ENCODE measurements at regions not wholly inside any gene's neighbourhood (a gene's known extent, or its start where the extent isn't known, plus 50 kb on each side); places are given as distances from the start of the nearest gene placed in this dataset.

DNA sequence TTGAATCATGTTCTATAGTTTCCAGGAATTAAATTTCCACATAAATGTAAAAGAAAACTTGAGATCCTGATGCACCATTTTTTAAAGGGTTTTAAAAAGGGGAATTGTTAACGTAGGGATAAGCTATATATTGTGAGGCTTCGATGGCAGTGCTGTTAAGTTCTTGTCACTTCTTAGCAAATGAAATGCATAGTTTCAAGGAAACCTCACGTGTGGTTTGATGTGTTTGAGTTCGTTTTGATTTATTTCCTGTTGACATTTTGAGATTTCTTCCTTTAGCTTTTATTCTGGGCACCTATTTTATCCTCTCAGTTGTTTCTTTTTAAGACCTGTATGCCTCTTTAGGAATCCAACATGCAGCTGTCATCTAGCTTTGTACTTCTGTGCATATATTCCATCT is 301.0 kb downstream of the DOCK8 start:
- no peak for DNase-seq
- Histone ChIP-seq H3K27me3 (ENCODE audit: control insufficient read depth, insufficient read depth, low read length) (no peaks in the 10 kb centered on the region), H3K36me3 (replicated peaks; ENCODE audit: control insufficient read depth, insufficient read depth, low read length) (no peaks in the 10 kb centered on the region), H3K4me3 (ENCODE audit: insufficient read depth, low read depth, low read length) (no peak overlapping the region)

GRCh38 chr9:517993-518392 is 303.3 kb downstream of the DOCK8 start:
- DNase-seq, result no peak
- Histone ChIP-seq H3K4me3 (ENCODE audit: insufficient read depth, low read depth, low read length) (no peak overlapping the region), H3K36me3 (replicated peaks; ENCODE audit: control insufficient read depth, insufficient read depth, low read length) (no peaks in the 10 kb centered on the region), H3K27me3 (ENCODE audit: control insufficient read depth, insufficient read depth, low read length) (no peaks in the 10 kb centered on the region)

GRCh38 chr9:518540-518939 is 303.9 kb downstream of the DOCK8 start:
- H3K27me3 ChIP-seq (ENCODE audit: control insufficient read depth, insufficient read depth, low read length), result no peaks in the 10 kb centered on the region
- no peak for DNase-seq
- no peaks in the 10 kb centered on the region for H3K36me3 ChIP-seq (replicated peaks; ENCODE audit: control insufficient read depth, insufficient read depth, low read length)
- H3K4me3 ChIP-seq (ENCODE audit: insufficient read depth, low read depth, low read length), result no peak overlapping the region

DNA sequence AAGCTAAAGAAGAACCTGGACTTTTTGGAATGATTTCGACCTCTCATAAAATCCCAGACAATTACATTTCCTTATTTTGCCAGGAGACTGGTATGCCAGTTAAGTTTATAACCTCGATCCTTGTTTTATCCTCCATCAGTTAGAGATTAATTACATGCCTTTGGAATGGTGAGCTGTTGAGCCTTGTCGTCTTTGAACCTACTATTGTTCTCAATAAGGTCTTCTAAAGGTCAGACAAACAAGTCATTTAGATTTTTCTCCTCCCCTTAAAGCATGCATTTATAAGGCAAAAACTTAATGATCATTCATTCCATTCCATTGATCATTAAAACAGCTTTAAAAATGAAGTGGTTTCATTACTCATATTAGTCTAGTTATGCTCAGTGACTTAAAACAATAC is 304.9 kb downstream of the DOCK8 start:
- H3K4me3 ChIP-seq (ENCODE audit: insufficient read depth, low read depth, low read length), result no peak overlapping the region
- no peaks in the 10 kb centered on the region for H3K27me3 ChIP-seq (ENCODE audit: control insufficient read depth, insufficient read depth, low read length)
- H3K36me3 ChIP-seq (replicated peaks; ENCODE audit: control insufficient read depth, insufficient read depth, low read length), result no peaks in the 10 kb centered on the region
- no peak for DNase-seq

GRCh38 chr9:520302-520701 is 305.6 kb downstream of the DOCK8 start:
- no peak for DNase-seq
- Histone ChIP-seq H3K4me3 (ENCODE audit: insufficient read depth, low read depth, low read length) (no peak overlapping the region), H3K27me3 (ENCODE audit: control insufficient read depth, insufficient read depth, low read length) (no peaks in the 10 kb centered on the region), H3K36me3 (replicated peaks; ENCODE audit: control insufficient read depth, insufficient read depth, low read length) (no peaks in the 10 kb centered on the region)

DNA sequence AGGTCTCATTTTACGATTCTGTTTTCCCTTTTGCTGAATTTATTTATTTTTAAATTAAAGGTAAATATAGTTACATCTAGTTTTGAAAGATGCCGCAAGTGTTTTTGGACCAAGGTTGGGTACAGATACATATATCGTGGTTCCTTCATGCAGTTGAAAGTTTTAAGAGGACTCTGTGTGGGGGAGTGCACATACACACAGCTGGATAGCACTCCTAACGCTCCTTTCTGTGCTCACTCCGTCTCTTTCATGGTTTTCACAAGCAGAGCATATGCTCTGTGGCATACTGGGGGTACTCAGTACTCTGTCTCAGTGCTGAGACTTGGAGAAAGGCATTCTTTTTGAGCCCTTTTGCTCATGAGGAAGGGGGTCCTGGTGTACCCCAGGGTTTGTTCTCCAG is 307.5 kb downstream of the DOCK8 start:
- no peak for DNase-seq
- H3K4me3 ChIP-seq (ENCODE audit: insufficient read depth, low read depth, low read length), result no peak overlapping the region
- no peaks in the 10 kb centered on the region for H3K27me3 ChIP-seq (ENCODE audit: control insufficient read depth, insufficient read depth, low read length)
- H3K36me3 ChIP-seq (replicated peaks; ENCODE audit: control insufficient read depth, insufficient read depth, low read length), result no peaks in the 10 kb centered on the region

DNA sequence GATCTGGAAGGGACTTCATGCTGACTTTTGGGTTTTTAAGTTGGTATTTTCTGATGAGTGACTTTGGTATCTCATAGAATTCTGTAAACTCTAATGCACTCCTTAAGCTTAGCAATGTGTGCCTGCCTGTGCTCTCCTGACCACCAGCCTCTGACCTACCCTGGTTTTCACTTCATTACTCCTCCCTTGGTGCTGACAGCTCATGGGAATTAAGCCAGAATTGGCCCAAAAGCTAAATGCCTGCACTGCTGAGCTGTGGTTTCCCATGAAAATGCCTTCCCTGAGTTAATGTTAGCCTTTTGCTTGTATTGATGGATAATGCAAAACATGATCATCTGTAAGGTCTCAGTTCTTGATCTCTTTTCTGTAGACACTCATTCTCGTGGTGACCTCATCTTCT is 308.0 kb downstream of the DOCK8 start:
- no peaks in the 10 kb centered on the region for H3K36me3 ChIP-seq (replicated peaks; ENCODE audit: control insufficient read depth, insufficient read depth, low read length)
- no peak for DNase-seq
- H3K4me3 ChIP-seq (ENCODE audit: insufficient read depth, low read depth, low read length), result no peak overlapping the region
- no peaks in the 10 kb centered on the region for H3K27me3 ChIP-seq (ENCODE audit: control insufficient read depth, insufficient read depth, low read length)

DNA sequence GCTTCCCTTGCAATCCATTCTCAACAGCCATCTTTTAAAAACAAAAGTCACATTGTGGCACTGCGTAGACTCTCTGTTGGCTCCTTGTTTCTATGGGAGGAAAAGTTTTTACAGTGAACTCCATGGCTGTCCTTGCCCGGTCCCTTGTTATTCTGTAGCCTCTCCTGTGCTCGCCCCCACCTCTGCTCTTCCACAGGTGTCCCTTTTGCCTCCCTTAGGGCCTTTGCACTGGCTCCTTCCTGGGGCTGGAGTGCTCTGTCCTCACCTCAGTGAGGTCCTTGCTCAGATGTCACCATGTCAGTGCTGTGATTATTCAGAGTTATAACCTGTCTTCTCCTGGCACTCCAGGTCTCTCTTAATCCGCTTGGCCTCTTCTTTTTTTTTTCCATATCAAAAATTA is 308.8 kb downstream of the DOCK8 start:
- no peak for DNase-seq
- no peak overlapping the region for H3K4me3 ChIP-seq (ENCODE audit: insufficient read depth, low read depth, low read length)
- no peaks in the 10 kb centered on the region for H3K27me3 ChIP-seq (ENCODE audit: control insufficient read depth, insufficient read depth, low read length)
- no peaks in the 10 kb centered on the region for H3K36me3 ChIP-seq (replicated peaks; ENCODE audit: control insufficient read depth, insufficient read depth, low read length)

- H3K4me3 ChIP-seq (ENCODE audit: insufficient read depth, low read depth, low read length), result no peak overlapping the region
- H3K36me3 ChIP-seq (replicated peaks; ENCODE audit: control insufficient read depth, insufficient read depth, low read length), result no peaks in the 10 kb centered on the region
- H3K27me3 ChIP-seq (ENCODE audit: control insufficient read depth, insufficient read depth, low read length), result no peaks in the 10 kb centered on the region
- no peak for DNase-seq
Measured at GRCh38 chr9:524008-524407, 309.3 kb downstream of the DOCK8 start.

- Histone ChIP-seq H3K4me3 (ENCODE audit: insufficient read depth, low read depth, low read length) (no peak overlapping the region), H3K36me3 (replicated peaks; ENCODE audit: control insufficient read depth, insufficient read depth, low read length) (no peaks in the 10 kb centered on the region), H3K27me3 (ENCODE audit: control insufficient read depth, insufficient read depth, low read length) (no peaks in the 10 kb centered on the region)
- no peak for DNase-seq
Measured at GRCh38 chr9:526904-527591, 312.4 kb downstream of the DOCK8 start.

DNA sequence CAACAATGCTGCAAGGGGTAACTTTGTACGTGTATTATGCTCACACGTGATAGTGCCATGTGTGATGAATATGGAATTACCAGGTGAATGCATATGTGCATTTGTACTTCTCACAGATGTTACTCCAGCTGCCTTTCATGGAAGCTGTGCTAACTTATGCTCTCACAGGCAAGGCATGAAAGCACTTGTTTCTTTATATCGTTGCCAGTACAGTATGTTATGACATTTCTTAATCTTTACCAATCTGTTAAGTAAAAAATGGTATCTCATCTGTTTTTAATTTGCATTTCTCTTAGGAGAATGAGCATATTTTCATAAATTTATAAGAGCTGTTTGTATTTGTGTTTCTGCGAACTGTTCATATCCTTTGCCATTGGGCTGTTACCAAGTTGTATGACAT is 311.8 kb upstream of the DMRT1 start:
- Histone ChIP-seq H3K4me3 (ENCODE audit: insufficient read depth, low read depth, low read length) (no peak overlapping the region), H3K27me3 (ENCODE audit: control insufficient read depth, insufficient read depth, low read length) (no peaks in the 10 kb centered on the region), H3K36me3 (replicated peaks; ENCODE audit: control insufficient read depth, insufficient read depth, low read length) (no peaks in the 10 kb centered on the region)
- DNase-seq, result no peak

DNA sequence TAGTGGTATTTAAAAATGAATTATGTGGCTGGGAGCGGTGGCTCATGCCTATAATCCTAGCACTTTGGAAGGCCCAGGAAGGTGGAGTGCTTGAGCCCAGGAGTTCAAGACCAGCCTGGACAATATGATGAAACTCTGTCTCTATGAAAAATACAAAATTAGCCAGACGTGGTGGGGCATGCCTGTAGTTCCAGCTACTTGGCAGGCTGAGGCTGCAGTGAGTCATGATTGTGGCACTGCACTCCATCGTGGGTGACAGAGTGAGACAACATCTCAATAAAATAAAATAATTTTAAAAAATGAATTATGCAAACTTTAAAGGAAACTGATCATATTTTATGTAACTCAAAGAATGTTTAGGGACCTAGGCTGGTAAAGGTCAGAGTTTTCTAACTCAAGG is 310.8 kb upstream of the DMRT1 start:
- no peak overlapping the region for H3K4me3 ChIP-seq (ENCODE audit: insufficient read depth, low read depth, low read length)
- no peak for DNase-seq
- H3K36me3 ChIP-seq (replicated peaks; ENCODE audit: control insufficient read depth, insufficient read depth, low read length), result no peaks in the 10 kb centered on the region
- no peaks in the 10 kb centered on the region for H3K27me3 ChIP-seq (ENCODE audit: control insufficient read depth, insufficient read depth, low read length)

DNA sequence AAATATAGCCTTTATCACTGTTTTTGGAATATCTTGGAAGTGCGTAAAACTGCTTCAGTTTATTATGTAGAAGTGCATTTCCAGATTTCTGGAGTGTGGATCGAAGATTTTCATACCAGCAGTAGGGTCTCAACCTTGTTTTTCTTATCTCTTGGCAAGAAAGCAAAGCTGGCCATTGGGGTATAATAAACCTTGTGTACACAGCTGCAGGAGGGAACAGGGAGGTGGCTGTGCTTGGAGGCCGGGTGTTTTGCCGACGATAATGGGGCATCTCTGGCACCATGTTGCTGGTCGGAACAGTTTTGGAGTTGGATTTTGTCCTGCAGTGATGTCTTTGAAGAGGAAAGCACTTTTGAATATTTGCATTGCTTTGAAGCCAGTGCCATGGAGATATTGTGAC is 308.8 kb upstream of the DMRT1 start:
- Histone ChIP-seq H3K27me3 (ENCODE audit: control insufficient read depth, insufficient read depth, low read length) (no peaks in the 10 kb centered on the region), H3K36me3 (replicated peaks; ENCODE audit: control insufficient read depth, insufficient read depth, low read length) (no peaks in the 10 kb centered on the region), H3K4me3 (ENCODE audit: insufficient read depth, low read depth, low read length) (no peak overlapping the region)
- no peak for DNase-seq

- DNase-seq, result no peak
- Histone ChIP-seq H3K36me3 (replicated peaks; ENCODE audit: control insufficient read depth, insufficient read depth, low read length) (no peaks in the 10 kb centered on the region), H3K4me3 (ENCODE audit: insufficient read depth, low read depth, low read length) (no peak overlapping the region), H3K27me3 (ENCODE audit: control insufficient read depth, insufficient read depth, low read length) (no peaks in the 10 kb centered on the region)
Measured at GRCh38 chr9:534886-535285, 306.6 kb upstream of the DMRT1 start.

- peak; percentile 27 for DNase-seq
- Histone ChIP-seq H3K27me3 (ENCODE audit: control insufficient read depth, insufficient read depth, low read length) (no peaks in the 10 kb centered on the region), H3K36me3 (replicated peaks; ENCODE audit: control insufficient read depth, insufficient read depth, low read length) (no peaks in the 10 kb centered on the region), H3K4me3 (ENCODE audit: insufficient read depth, low read depth, low read length) (no peak overlapping the region)
Measured at GRCh38 chr9:535356-535755, 306.1 kb upstream of the DMRT1 start.

Measured in H7 (cell line).